GM21576 (cell line): ENCODE measurements at regions not wholly inside any gene's neighbourhood (a gene's known extent, or its start where the extent isn't known, plus 50 kb on each side); places are given as distances from the start of the nearest gene placed in this dataset.

Experiments
- ATAC-seq: cut with Tn5 transposase; IDR thresholded peaks from one replicate; pipeline ENCODE4 v1.9.1; 2021; ENCODE audit warnings: mild to moderate bottlenecking, moderate library complexity; ENCODE audit not compliant: unreplicated experiment

DNA sequence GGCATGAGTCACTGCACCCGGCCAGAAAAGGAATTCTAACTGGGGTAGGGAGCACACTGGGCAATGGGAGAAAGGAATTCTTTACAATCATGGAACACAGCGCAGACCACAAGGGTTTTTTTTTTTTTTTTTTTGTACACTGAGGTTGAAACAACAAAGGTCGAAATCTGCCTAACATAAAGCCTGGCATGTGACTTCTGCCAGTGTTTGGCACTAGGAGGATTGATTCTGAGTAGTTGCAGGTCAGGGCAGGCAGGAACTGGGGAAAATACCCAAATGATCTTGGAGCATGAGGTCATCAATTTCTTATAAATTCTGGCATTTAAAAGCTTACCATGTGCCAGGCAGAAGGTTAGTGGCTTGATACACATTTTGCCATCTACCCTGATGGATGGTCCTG, 202.0 kb upstream of the SNX19 start:
- no peak for ATAC-seq

- ATAC-seq: no peak
Observed at GRCh38 chr11:131121426-131122333, 205.4 kb upstream of the SNX19 start.

DNA sequence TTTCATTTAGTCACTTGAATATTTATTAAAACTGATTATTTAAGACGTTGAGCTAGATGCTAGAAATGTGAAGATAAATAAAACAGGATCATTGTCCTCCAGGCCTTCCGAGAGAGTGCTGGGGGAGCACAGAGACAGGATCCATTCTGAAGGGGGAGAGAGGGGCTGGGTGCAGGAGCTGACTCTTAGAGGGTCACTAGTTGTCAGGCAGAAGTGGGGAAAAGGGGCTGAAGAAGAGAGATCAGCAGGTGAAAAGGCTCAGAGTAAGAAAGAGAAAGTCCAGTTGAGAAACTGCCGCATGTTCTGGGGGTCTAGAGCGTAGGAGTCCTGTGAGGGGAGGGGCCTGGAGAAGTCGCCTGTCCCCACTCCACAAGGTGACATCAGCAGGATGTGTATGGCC, 206.2 kb upstream of the SNX19 start:
- no peak for ATAC-seq

DNA sequence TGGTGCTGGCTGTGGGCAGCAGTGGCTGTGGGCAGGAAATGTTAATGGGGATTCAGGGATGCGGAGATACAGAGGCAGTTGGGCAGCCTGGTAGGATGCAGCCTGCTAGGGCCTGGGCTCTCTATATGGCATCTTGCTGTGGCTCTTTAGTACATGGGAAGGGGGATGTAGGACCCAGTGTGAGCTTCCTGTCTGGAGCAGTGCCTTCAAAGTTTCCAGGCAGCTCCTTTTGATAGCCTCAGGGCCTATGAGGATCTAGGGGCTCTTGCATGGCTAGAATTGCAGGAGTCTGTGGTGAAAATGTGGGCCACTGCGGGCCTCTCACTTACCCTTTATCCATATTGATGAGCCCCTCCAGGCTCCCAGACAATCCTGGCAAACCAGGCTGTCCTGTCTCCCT, 213.2 kb upstream of the SNX19 start:
- ATAC-seq: no peak

DNA sequence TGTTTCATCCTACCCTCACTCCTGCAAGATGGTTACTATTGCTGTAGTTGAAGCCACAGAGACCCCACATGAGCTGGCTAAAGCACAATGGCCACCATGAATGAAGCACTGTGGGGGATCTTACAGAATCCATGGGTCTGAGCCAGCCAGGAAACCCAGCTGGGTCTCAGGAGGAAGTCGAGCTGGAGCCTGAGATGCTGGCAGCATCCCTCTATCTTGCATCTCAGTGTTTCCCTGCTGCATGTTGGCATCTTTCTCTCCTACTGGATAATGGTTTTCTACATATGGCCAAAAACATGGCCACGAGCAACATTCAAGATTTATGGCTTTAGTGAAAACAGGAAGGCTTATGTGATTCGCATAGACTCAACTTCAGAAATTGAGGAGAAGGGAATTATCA, 219.3 kb upstream of the SNX19 start:
- ATAC-seq: no peak

GRCh38 chr11:131136486-131136885, 220.2 kb upstream of the SNX19 start:
- ATAC-seq: no peak

GRCh38 chr11:131137046-131137445, 220.8 kb upstream of the SNX19 start:
- no peak for ATAC-seq

DNA sequence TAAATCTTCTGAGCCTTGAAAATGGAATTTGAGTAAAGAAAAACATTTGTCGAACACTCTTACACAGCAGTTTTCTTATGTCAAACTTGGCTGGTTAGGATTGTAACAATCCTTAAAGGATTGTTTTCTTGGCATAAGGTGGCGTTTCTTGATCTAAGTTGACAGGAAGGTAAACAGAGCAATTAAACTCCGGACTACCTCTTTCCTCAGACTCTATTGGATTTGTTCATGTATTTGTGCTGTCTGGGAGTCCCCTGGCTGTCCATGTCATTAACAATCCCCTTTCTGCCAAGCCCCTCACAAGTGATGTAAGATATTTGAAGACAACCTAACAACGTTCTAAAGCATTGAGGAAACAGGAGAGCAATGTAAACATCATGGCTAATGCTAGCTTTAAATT, 222.5 kb upstream of the SNX19 start:
- ATAC-seq: no peak

- ATAC-seq: no peak
Observed at GRCh38 chr11:131145791-131146190, 224.6 kb upstream of the NTM start.

GRCh38 chr11:131146827-131147490, 223.5 kb upstream of the NTM start:
- ATAC-seq: no peak

- ATAC-seq: no peak
Observed at GRCh38 chr11:131154351-131154750, 216.1 kb upstream of the NTM start.

DNA sequence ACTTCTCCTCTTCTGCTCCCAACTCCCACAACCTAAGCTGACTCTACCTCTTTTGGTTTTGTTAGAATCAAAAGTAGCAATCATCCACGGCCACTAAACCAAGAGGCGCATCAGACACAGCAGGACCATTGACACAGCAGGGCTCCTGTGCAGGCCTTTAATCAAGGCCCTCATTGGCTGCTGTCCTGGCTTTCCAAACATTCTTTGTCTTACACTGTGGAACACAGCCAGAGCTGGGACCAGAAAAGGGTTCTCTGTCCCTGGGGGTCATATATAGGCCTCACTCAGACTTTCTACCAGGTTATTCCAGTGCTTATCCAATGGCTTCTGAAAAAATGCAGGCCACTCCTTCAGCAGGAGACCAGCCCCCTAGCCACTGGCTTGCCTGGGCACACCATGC, 212.7 kb upstream of the NTM start:
- no peak for ATAC-seq

GRCh38 chr11:131160846-131161245, 209.6 kb upstream of the NTM start:
- no peak for ATAC-seq

DNA sequence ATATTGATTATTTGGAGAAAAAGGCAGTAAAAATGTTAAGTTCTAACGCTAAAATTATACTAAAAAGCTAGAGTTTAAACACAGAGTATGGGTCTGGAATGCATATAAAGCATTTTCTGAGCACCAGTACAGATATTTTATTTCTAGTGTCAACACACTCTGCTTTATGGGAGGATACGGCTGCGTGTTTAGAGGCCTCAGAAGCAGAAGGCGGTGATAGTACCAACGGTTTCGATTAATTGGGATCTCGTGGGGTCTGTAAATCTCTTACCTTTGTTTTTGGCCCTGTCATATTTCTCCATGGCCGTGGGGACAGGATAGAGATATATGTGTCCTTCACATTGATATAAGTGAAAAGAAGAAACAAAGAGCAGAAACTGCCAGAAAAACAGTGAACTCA, 206.8 kb upstream of the NTM start:
- ATAC-seq: no peak

DNA sequence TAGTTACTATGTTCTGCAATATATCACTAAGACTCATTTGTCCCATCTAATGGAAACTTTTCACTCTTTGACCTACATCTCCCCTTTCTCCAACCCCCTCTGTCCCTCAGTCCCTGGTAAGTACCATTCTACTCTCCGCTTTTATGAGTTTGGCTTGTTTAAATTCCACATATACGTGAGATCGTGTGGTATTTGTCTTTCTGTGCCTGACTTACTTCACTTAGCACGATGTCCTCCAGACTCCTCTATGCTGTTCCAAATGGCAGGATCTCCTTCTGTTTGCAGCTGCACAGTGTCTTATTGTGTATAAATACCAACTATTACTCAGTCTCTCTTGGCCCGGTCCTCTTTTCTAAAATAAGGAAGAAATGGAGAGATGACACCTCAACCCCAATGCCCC, 205.4 kb upstream of the NTM start:
- no peak for ATAC-seq

DNA sequence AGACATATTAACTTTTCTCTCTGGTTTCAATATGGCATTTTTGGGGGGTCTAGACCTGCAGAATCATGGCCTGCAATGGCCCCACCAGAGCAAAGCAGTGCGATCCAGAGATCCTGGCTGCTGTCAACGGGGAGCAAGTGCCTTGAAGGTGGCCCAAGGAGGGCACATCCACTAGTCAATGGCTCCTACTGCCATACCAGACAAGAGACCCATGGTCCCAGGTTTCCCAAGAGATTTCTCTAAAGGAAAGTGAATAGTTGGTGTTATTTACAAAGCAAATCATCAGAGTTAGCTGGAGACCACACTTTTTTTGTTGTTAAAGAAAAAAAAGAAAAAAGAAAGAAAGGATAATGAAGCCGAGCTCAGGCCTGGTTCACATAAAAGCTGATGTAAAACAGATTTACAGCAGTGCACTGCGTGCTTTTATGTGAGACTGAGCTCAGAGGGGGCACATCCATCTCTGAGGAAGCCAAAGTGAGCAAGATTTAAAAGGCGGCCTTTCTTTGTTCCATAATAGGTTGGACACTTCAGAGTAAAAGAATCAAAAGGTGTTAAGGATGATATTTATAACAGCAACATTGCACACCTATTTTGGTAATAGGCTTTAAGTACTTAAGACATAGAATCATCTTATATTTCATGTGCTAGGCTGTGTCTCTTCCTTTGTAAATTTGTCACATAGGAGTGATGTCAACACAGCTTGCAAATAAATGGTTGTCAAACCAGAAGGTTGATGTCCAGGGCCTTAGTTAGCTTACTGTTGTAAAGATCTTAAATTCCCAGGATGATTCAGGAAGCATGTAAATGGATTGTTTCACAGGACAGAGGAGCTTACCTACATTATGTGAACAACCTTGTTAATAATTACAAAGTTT, 201.3 kb upstream of the NTM start:
- ATAC-seq: no peak

DNA sequence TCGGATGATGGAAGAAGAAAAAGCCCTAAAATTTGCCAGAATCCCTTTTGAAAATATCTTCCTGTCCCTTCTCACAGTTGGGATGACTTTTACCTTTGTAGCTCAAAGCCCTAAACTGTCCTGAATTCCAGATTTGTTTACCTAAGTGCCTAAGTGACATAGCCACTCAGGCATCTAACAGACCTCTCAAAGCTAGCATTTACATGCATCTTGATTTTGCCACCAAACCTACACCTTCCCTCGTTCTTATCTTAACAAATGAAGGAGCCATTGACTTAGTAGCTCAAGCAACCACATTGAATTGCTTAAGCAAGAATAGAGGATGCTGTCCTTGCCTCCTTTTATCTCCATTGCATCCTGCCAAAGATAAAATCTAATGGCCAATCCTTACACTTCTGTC, 198.4 kb upstream of the NTM start:
- ATAC-seq: no peak

GRCh38 chr11:131178020-131178419, 192.4 kb upstream of the NTM start:
- no peak for ATAC-seq

- no peak for ATAC-seq
Observed at GRCh38 chr11:131178596-131178995, 191.8 kb upstream of the NTM start.

GRCh38 chr11:131179836-131180235, 190.6 kb upstream of the NTM start:
- no peak for ATAC-seq

- ATAC-seq: no peak
Observed at GRCh38 chr11:131185915-131186314, 184.5 kb upstream of the NTM start.
